ENCODE measurements at regions not wholly inside any gene's neighbourhood (a gene's known extent, or its start where the extent isn't known, plus 50 kb on each side); places are given as distances from the start of the nearest gene placed in this dataset.

- TF ChIP-seq POLR2A (IDR thresholded peaks at IDR 0.05) (no peak), CTCF (IDR thresholded peaks at IDR 0.05) (no peak)
Measured at GRCh38 chr6:62672989-62673388, 387.0 kb upstream of the KHDRBS2 start.

Data from thyroid gland (tissue), 4 donors.